Esophagus squamous epithelium (tissue), 4 donors: ENCODE measurements at regions not wholly inside any gene's neighbourhood (a gene's known extent, or its start where the extent isn't known, plus 50 kb on each side); places are given as distances from the start of the nearest gene placed in this dataset.
A peak's percentile ranks its signal among the peaks of the same experiment; 100 is the strongest.

Source experiments
- CTCF ChIP-seq, 6 experiments: fragments of 450-650 bp in 4 of 6; fragments of 200-600 bp in 2 of 6; sonication (generic) in 2 of 6; IDR thresholded peaks; one replicate each; pipeline ENCODE4 v1.5.1; 2016 to 2019; ENCODE audit warnings: antibody characterized with exemption in 6 of 6, mild to moderate bottlenecking in 4 of 6, moderate library complexity in 4 of 6
- POLR2A ChIP-seq, 4 donors: fragments of 450-650 bp; IDR thresholded peaks; one replicate each; pipeline ENCODE4 v1.6.1; 2017; ENCODE audit warnings: antibody characterized with exemption in 4 of 4, mild to moderate bottlenecking in 4 of 4, moderate library complexity in 3 of 4

DNA sequence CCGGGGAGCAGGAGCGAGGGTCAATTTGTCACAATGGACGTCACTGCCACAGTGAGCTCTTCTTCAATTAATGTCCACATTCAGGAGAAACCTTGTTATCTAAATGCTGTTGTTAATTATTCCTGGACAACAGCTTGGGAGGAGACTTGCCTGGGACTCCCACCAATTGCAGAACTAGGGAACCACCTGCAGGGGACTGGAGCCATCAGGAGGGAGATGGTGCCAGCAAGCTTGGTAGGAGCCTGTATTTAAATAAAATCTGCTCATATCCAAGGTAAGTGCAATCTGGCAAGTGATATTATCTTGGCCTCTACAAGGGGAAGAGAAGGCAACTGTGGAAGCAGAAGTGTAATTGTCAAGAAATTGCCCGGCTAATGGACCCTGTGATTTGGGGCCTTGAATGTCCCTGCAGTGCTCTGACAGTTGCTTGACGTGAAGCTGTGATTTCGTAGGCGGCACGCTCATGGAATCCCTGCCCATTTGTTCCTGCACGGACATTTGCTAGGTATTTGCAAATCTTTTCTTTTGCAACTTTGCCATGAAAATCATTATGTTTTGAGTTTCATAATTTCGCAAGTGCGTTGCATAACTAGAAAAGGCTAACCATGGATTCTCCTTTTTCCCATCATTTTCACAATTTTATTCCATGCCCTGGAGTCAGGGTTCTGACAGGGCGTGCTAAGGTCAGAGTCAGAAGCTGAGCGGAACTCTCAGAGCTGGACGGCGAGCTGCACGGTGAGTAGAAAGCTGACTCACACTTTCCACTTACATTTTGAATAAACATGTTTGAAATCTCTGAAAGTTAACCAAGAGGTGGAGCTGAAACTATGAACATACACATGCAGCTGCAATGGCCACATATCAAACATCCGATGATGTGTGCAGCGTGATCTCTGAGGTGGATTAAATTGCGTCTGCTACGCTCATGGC is 84.9 kb upstream of the TCERG1L start:
- TF ChIP-seq POLR2A (IDR thresholded peaks at IDR 0.05), result no peak
- TF ChIP-seq CTCF (IDR thresholded peaks at IDR 0.05), result peak in 1 of 6 experiments; percentile 8
